WTC11 (cell line): ENCODE measurements at regions not wholly inside any gene's neighbourhood (a gene's known extent, or its start where the extent isn't known, plus 50 kb on each side); places are given as distances from the start of the nearest gene placed in this dataset.

Experiments used
- CBFB ChIP-seq: sonication (generic); formaldehyde crosslinking; IDR thresholded peaks from 2 replicates; pipeline ENCODE4 v1.8.1; 2022; ENCODE audit warnings: mild to moderate bottlenecking, low read depth, missing genetic modification reagents
- CTCF ChIP-seq: fragments of 200-600 bp; IDR thresholded peaks from 2 replicates; pipeline ENCODE4 v1.8.0; 2022; ENCODE audit warnings: antibody characterized with exemption
- FOXJ3 ChIP-seq: sonication (generic); formaldehyde crosslinking; IDR thresholded peaks from 2 replicates; pipeline ENCODE4 v1.9.0; 2021; ENCODE audit warnings: missing genetic modification reagents, mild to moderate bottlenecking, borderline replicate concordance
- IRF1 ChIP-seq: sonication (generic); formaldehyde crosslinking; IDR thresholded peaks from 2 replicates; pipeline ENCODE4 v1.8.0; 2023; ENCODE audit warnings: missing genetic modification reagents
- IRF2 ChIP-seq: sonication (generic); formaldehyde crosslinking; IDR thresholded peaks from 2 replicates; pipeline ENCODE4 v1.8.0; 2022; ENCODE audit warnings: low read depth, missing genetic modification reagents, borderline replicate concordance
- NR3C1 ChIP-seq: sonication (generic); formaldehyde crosslinking; conservative IDR thresholded peaks from 2 replicates; pipeline ENCODE4 v1.8.1; 2023; ENCODE audit warnings: low read depth, mild to moderate bottlenecking, missing genetic modification reagents
- PREB ChIP-seq: sonication (generic); formaldehyde crosslinking; IDR thresholded peaks from 2 replicates; pipeline ENCODE4 v1.8.1; 2022; ENCODE audit warnings: mild to moderate bottlenecking, missing genetic modification reagents, moderate library complexity, borderline replicate concordance
- SMAD4 ChIP-seq: sonication (generic); formaldehyde crosslinking; IDR thresholded peaks from 2 replicates; pipeline ENCODE4 v1.8.0; 2022; ENCODE audit warnings: mild to moderate bottlenecking, missing genetic modification reagents
- STAT6 ChIP-seq: sonication (generic); formaldehyde crosslinking; conservative IDR thresholded peaks from 2 replicates; pipeline ENCODE4 v1.8.1; 2023; ENCODE audit warnings: mild to moderate bottlenecking, low read depth, missing genetic modification reagents, moderate library complexity
- TCF7 ChIP-seq: sonication (generic); formaldehyde crosslinking; IDR thresholded peaks from 2 replicates; pipeline ENCODE4 v1.8.0; 2022; ENCODE audit warnings: mild to moderate bottlenecking, low read depth, missing genetic modification reagents, moderate library complexity
- TP53 ChIP-seq: sonication (generic); formaldehyde crosslinking; IDR thresholded peaks from 2 replicates; pipeline ENCODE4 v1.8.1; 2023; ENCODE audit warnings: mild to moderate bottlenecking, missing genetic modification reagents
- ZBTB21 ChIP-seq: sonication (generic); formaldehyde crosslinking; IDR thresholded peaks from 2 replicates; pipeline ENCODE4 v1.8.1; 2023; ENCODE audit warnings: mild to moderate bottlenecking, missing genetic modification reagents, borderline replicate concordance

- TF ChIP-seq IRF1 (no peak), CTCF (no peak), CBFB (CRISPR knock-in tag) (no peak), IRF2 (no peak), TP53 (no peak), FOXJ3 (CRISPR knock-in tag) (no peak), TCF7 (CRISPR knock-in tag) (no peak), SMAD4 (no peak), STAT6 (CRISPR knock-in tag) (no peak), NR3C1 (CRISPR knock-in tag) (no peak), PREB (CRISPR knock-in tag) (no peak), ZBTB21 (CRISPR knock-in tag) (no peak)
Measured at GRCh38 chr12:77584860-77585259, 245.8 kb upstream of the NAV3 start.
